ENCODE measurements at regions not wholly inside any gene's neighbourhood (a gene's known extent, or its start where the extent isn't known, plus 50 kb on each side); places are given as distances from the start of the nearest gene placed in this dataset.

- no peaks in the 10 kb centered on the region for H3K9me3 Mint-ChIP-seq
- H3K27me3 Mint-ChIP-seq: peaks cover 31% of the 10 kb centered on the region
- no peak overlapping the region for H3K27ac Mint-ChIP-seq
- no peaks in the 10 kb centered on the region for H3K4me1 Mint-ChIP-seq (ENCODE audit: low read depth)
- no peak overlapping the region for H3K4me3 Mint-ChIP-seq
- no peaks in the 10 kb centered on the region for H3K36me3 Mint-ChIP-seq (ENCODE audit: low read depth)
Observed at GRCh38 chr17:79249929-79250521, 175.4 kb downstream of the ENGASE start.

GRCh38 chr17:79248843-79249493 lies 174.3 kb downstream of the ENGASE start:
- H3K27ac Mint-ChIP-seq: no peak overlapping the region
- H3K4me3 Mint-ChIP-seq: no peak overlapping the region
- H3K27me3 Mint-ChIP-seq: peaks cover 31% of the 10 kb centered on the region
- no peaks in the 10 kb centered on the region for H3K9me3 Mint-ChIP-seq
- no peaks in the 10 kb centered on the region for H3K4me1 Mint-ChIP-seq (ENCODE audit: low read depth)
- no peaks in the 10 kb centered on the region for H3K36me3 Mint-ChIP-seq (ENCODE audit: low read depth)

DNA sequence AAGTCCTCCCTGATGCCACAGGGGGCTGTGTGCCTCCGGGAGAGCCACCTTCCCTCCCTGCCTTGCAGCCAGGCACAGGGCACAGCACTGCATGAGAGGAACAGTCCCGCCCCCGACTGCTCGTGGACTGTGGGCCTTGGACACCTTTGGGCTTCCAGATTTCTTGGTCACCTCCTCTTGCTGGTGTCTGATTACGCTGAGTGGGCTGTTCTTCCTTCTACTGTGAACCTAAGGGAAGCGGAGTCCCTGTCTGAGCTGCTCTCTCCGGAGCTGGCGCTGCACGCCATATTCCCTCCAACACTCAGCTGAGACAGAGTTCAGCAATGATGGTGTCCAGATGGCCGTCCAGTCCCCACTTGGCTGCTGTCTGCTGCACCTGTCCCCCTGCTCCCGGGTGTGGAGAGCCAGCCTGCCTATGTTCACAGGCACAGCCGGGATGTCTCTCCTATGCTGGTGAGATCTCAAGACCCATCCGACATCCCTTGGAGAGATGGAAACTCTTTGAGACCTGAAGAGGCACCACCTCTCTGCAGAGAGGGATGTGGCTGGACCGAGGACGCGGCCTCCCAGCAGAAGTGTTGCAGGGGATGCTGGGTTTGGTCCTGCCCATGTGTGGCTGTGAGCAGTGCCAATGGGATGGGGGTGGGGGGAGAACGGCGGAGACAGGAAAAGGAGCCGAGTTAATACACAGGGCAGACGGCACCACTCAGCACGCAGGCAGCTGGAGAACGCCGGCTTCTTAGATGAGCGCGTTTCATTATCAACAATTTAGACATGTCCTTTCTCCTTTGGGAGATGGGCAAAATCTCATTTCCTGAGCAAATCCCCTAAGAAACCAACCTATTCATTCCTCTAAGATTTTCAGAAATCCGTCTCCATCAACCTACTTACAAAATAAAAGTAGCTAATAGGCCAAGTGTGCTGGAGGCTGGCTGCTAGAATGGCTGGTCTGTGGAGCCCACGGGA lies 171.9 kb downstream of the ENGASE start:
- Mint-ChIP-seq H3K36me3 (ENCODE audit: low read depth) (no peaks in the 10 kb centered on the region), H3K27me3 (peaks cover 16% of the 10 kb centered on the region), H3K27ac (no peak overlapping the region), H3K4me1 (ENCODE audit: low read depth) (no peaks in the 10 kb centered on the region), H3K9me3 (no peaks in the 10 kb centered on the region), H3K4me3 (no peak overlapping the region)

DNA sequence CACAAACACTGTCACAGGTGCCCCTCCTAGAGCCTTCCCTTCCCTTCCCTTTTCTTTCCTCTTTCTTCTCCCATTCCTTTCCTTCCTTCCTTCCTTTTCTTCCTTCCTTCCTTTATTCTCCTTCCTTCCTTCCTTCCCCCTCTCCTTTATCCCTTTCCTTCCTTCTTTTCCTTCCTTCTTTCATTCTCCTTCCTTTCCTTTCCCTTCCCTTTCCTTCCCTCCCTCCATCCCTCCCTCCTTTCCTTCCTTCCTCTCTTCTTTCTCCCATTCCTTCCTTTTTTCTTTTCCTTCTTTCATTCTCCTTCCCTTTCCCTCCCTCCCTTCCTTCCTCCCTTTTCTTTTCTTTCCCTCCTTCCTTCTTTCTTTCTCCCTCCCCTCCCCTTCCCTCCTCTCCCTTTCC lies 170.0 kb downstream of the ENGASE start:
- H3K27me3 Mint-ChIP-seq: peaks cover 12% of the 10 kb centered on the region
- no peaks in the 10 kb centered on the region for H3K4me1 Mint-ChIP-seq (ENCODE audit: low read depth)
- H3K27ac Mint-ChIP-seq: no peak overlapping the region
- H3K9me3 Mint-ChIP-seq: no peaks in the 10 kb centered on the region
- no peaks in the 10 kb centered on the region for H3K36me3 Mint-ChIP-seq (ENCODE audit: low read depth)
- no peak overlapping the region for H3K4me3 Mint-ChIP-seq

DNA sequence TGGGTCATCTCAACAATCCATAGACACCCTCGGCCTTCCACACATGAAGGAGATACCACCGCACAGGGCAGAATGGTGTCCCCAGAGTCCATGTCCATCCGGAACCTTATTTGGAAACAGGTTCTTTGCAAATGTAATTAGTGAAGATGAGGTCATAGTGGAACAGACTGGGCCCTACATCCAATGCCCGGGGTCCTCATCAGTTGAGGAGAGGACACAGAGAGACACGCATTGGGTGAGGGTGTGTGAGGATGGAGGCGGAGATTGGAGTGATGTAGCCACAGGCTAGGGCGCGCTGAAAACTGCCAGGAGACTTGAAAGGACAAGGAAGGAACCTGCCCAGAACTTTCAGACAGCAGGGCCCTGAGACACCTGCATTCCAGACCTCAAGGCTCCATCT lies 169.4 kb downstream of the ENGASE start:
- H3K27me3 Mint-ChIP-seq: peaks cover 9% of the 10 kb centered on the region
- no peak overlapping the region for H3K4me3 Mint-ChIP-seq
- H3K4me1 Mint-ChIP-seq (ENCODE audit: low read depth): no peaks in the 10 kb centered on the region
- no peak overlapping the region for H3K27ac Mint-ChIP-seq
- no peaks in the 10 kb centered on the region for H3K9me3 Mint-ChIP-seq
- no peaks in the 10 kb centered on the region for H3K36me3 Mint-ChIP-seq (ENCODE audit: low read depth)

DNA sequence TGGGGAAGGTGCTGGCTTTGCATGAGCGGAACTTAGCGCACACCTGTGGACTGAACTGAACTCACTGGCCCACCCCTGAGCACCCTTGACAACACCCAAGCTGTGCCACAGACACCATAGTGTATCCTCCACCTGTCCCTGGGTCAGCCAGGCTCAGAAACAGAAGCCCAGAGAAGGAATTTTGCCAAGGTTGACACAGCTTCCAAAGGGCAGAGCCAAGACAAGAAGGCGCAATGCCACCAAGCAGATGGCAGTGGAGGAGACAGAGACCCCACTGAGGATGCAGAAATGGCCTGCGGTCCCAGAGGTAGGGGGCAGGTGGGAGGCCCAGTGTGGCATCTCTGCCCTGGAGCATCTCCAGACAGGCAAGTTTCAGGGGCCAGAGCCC lies 169.0 kb downstream of the ENGASE start:
- H3K36me3 Mint-ChIP-seq (ENCODE audit: low read depth): no peaks in the 10 kb centered on the region
- peaks cover 9% of the 10 kb centered on the region for H3K27me3 Mint-ChIP-seq
- H3K4me3 Mint-ChIP-seq: no peak overlapping the region
- no peaks in the 10 kb centered on the region for H3K9me3 Mint-ChIP-seq
- H3K27ac Mint-ChIP-seq: no peak overlapping the region
- H3K4me1 Mint-ChIP-seq (ENCODE audit: low read depth): no peaks in the 10 kb centered on the region

GRCh38 chr17:79242873-79243602 lies 168.4 kb downstream of the ENGASE start:
- Mint-ChIP-seq H3K9me3 (no peaks in the 10 kb centered on the region), H3K4me1 (ENCODE audit: low read depth) (no peaks in the 10 kb centered on the region), H3K4me3 (no peak overlapping the region), H3K36me3 (ENCODE audit: low read depth) (no peaks in the 10 kb centered on the region), H3K27ac (no peak overlapping the region), H3K27me3 (peaks cover 9% of the 10 kb centered on the region)

GRCh38 chr17:79242393-79242792 lies 167.8 kb downstream of the ENGASE start:
- Mint-ChIP-seq H3K27me3 (peaks cover 9% of the 10 kb centered on the region), H3K36me3 (ENCODE audit: low read depth) (no peaks in the 10 kb centered on the region), H3K4me3 (no peak overlapping the region), H3K27ac (no peak overlapping the region), H3K9me3 (no peaks in the 10 kb centered on the region), H3K4me1 (ENCODE audit: low read depth) (no peaks in the 10 kb centered on the region)

DNA sequence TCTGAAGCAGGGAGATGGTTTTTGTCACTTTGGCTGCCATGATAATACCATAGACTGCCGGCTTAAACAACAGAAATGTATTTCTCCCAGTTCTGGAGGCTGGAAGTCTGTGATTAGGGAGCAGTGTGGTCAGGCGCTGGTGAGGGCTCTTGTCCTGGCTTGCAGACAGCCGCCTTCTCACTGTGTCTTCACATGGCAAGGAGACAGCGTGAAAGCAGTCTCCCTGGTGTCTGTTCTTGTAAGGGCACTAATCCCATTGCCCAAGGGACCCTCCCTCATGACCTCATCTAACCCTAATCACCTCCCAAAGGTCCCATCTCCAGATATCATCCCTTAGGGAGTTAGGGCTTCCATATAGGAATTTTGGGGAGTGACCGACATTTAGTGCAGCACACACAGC lies 167.0 kb downstream of the ENGASE start:
- Mint-ChIP-seq H3K27me3 (peaks cover 9% of the 10 kb centered on the region), H3K9me3 (no peaks in the 10 kb centered on the region), H3K27ac (no peak overlapping the region), H3K4me3 (no peak overlapping the region), H3K36me3 (ENCODE audit: low read depth) (no peaks in the 10 kb centered on the region), H3K4me1 (ENCODE audit: low read depth) (no peaks in the 10 kb centered on the region)

DNA sequence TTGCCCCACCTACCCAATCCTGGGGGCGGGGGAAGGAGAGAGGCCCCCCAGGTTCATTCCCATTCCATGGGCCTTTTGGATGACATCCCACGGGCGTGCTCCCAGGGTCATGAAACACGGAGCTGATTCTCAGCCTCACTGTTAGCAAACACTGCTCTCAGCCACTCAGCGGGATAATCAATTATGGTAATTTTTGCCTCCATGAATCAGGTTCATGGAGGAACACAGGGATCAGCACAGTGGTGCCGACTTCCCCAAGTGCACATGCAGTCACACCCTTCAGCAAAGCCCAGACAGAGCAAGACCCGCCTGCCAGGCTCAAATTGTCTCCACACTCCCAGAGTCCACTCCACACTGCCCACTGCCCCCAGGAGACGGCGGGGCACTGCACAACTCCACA lies 164.6 kb downstream of the ENGASE start:
- peaks cover 11% of the 10 kb centered on the region for H3K27me3 Mint-ChIP-seq
- no peak overlapping the region for H3K27ac Mint-ChIP-seq
- no peaks in the 10 kb centered on the region for H3K4me1 Mint-ChIP-seq (ENCODE audit: low read depth)
- H3K4me3 Mint-ChIP-seq: no peak overlapping the region
- H3K9me3 Mint-ChIP-seq: no peaks in the 10 kb centered on the region
- H3K36me3 Mint-ChIP-seq (ENCODE audit: low read depth): no peaks in the 10 kb centered on the region

GRCh38 chr17:79237448-79238053 lies 162.9 kb downstream of the ENGASE start:
- Mint-ChIP-seq H3K4me1 (ENCODE audit: low read depth) (no peaks in the 10 kb centered on the region), H3K9me3 (no peaks in the 10 kb centered on the region), H3K27me3 (peaks cover 11% of the 10 kb centered on the region), H3K4me3 (no peak overlapping the region), H3K27ac (no peak overlapping the region), H3K36me3 (ENCODE audit: low read depth) (no peaks in the 10 kb centered on the region)

GRCh38 chr17:79235808-79236207 lies 161.2 kb downstream of the ENGASE start:
- no peaks in the 10 kb centered on the region for H3K36me3 Mint-ChIP-seq (ENCODE audit: low read depth)
- H3K4me3 Mint-ChIP-seq: no peak overlapping the region
- no peaks in the 10 kb centered on the region for H3K4me1 Mint-ChIP-seq (ENCODE audit: low read depth)
- no peaks in the 10 kb centered on the region for H3K9me3 Mint-ChIP-seq
- H3K27ac Mint-ChIP-seq: no peak overlapping the region
- H3K27me3 Mint-ChIP-seq: peaks cover 16% of the 10 kb centered on the region

DNA sequence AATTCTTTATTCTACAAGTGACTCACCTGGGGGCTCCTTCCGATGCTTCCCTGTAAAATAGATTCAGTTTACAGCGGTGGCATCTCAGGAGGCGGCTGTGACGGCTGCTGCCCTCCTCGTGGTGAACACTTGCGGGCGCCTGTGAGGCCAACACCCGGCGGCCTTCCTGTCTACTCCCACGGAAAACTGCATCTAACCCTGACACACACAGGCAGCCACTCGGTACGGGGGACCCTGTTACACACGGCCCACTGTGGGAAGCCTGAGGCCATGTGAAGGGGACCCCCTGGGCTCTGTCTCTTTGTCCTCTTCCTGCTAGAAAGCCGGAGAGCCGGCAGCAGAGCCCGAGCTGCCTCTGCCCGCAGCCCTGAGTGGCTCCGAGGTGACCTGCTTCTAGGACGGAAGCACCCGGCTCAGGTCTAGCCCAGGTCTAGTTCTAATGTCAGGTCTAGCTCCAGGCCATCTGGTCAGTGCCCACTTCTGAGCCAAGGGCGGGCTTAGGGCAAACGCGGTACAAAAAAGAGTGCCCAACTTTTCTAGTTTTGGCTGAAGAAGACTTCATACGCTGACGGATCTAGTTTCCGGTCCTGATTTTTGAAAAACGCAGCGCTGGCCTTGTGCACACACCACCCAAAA lies 159.4 kb downstream of the ENGASE start:
- H3K4me3 Mint-ChIP-seq: no peak overlapping the region
- no peaks in the 10 kb centered on the region for H3K36me3 Mint-ChIP-seq (ENCODE audit: low read depth)
- H3K27me3 Mint-ChIP-seq: peaks cover 9% of the 10 kb centered on the region
- H3K9me3 Mint-ChIP-seq: no peaks in the 10 kb centered on the region
- H3K27ac Mint-ChIP-seq: no peak overlapping the region
- H3K4me1 Mint-ChIP-seq (ENCODE audit: low read depth): no peaks in the 10 kb centered on the region

- Mint-ChIP-seq H3K27ac (no peak overlapping the region), H3K4me1 (ENCODE audit: low read depth) (no peaks in the 10 kb centered on the region), H3K4me3 (no peak overlapping the region), H3K9me3 (no peaks in the 10 kb centered on the region), H3K36me3 (ENCODE audit: low read depth) (no peaks in the 10 kb centered on the region), H3K27me3 (peaks cover 9% of the 10 kb centered on the region)
Observed at GRCh38 chr17:79232957-79233356, 158.3 kb downstream of the ENGASE start.
